ENCODE measurements at regions not wholly inside any gene's neighbourhood (a gene's known extent, or its start where the extent isn't known, plus 50 kb on each side); places are given as distances from the start of the nearest gene placed in this dataset.

DNA sequence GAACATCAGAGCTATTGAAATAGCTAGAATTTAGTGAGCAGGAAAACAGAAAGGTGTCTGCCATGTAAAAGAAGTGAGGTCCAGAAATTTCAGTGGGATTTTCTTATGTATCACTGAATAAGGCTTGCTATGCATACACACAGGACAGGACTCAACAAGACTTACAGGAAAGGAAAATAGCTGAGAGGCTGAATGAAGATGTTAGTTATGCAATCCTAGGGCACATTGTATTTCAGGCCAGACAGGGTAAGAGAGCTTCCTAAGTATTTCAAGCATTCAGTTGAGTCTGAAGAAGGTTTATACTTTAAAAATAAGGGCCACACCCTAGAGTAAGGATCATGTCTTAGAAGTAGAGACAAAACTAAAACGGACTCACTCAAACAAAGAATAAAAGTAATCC lies 419.9 kb upstream of the PRR20A start:
- TF ChIP-seq, protein P1, sequence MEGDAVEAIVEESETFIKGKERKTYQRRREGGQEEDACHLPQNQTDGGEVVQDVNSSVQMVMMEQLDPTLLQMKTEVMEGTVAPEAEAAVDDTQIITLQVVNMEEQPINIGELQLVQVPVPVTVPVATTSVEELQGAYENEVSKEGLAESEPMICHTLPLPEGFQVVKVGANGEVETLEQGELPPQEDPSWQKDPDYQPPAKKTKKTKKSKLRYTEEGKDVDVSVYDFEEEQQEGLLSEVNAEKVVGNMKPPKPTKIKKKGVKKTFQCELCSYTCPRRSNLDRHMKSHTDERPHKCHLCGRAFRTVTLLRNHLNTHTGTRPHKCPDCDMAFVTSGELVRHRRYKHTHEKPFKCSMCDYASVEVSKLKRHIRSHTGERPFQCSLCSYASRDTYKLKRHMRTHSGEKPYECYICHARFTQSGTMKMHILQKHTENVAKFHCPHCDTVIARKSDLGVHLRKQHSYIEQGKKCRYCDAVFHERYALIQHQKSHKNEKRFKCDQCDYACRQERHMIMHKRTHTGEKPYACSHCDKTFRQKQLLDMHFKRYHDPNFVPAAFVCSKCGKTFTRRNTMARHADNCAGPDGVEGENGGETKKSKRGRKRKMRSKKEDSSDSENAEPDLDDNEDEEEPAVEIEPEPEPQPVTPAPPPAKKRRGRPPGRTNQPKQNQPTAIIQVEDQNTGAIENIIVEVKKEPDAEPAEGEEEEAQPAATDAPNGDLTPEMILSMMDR (tag by site-specific recombination; IDR thresholded peaks at IDR 0.05): no peak
- TF ChIP-seq ZNF350 (tag by site-specific recombination; IDR thresholded peaks at IDR 0.05) (no peak), WT1 (tag by site-specific recombination; IDR thresholded peaks at IDR 0.05) (no peak), MZF1 (tag by site-specific recombination; IDR thresholded peaks at IDR 0.05; ENCODE audit: borderline replicate concordance) (no peak), ZNF423 (tag by site-specific recombination; IDR thresholded peaks at IDR 0.05) (no peak), ZNF548 (tag by site-specific recombination; IDR thresholded peaks at IDR 0.05) (no peak)
- TF ChIP-seq, protein P2, sequence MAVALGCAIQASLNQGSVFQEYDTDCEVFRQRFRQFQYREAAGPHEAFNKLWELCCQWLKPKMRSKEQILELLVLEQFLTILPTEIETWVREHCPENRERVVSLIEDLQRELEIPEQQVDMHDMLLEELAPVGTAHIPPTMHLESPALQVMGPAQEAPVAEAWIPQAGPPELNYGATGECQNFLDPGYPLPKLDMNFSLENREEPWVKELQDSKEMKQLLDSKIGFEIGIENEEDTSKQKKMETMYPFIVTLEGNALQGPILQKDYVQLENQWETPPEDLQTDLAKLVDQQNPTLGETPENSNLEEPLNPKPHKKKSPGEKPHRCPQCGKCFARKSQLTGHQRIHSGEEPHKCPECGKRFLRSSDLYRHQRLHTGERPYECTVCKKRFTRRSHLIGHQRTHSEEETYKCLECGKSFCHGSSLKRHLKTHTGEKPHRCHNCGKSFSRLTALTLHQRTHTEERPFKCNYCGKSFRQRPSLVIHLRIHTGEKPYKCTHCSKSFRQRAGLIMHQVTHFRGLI (tag by site-specific recombination; IDR thresholded peaks at IDR 0.05): no peak
- TF ChIP-seq, protein P3, sequence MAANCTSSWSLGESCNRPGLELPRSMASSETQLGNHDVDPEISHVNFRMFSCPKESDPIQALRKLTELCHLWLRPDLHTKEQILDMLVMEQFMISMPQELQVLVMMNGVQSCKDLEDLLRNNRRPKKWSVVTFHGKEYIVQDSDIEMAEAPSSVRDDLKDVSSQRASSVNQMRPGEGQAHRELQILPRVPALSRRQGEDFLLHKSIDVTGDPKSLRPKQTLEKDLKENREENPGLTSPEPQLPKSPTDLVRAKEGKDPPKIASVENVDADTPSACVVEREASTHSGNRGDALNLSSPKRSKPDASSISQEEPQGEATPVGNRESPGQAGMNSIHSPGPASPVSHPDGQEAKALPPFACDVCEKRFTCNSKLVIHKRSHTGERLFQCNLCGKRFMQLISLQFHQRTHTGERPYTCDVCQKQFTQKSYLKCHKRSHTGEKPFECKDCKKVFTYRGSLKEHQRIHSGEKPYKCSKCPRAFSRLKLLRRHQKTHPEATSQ (tag by site-specific recombination; IDR thresholded peaks at IDR 0.05): no peak
